HG02981 (cell line): ENCODE measurements at regions not wholly inside any gene's neighbourhood (a gene's known extent, or its start where the extent isn't known, plus 50 kb on each side); places are given as distances from the start of the nearest gene placed in this dataset.

ENCODE experiments used
- ATAC-seq: cut with Tn5 transposase; IDR thresholded peaks from one replicate; pipeline ENCODE4 v1.9.1; 2021; ENCODE audit warnings: mild to moderate bottlenecking, moderate library complexity; ENCODE audit not compliant: unreplicated experiment

DNA sequence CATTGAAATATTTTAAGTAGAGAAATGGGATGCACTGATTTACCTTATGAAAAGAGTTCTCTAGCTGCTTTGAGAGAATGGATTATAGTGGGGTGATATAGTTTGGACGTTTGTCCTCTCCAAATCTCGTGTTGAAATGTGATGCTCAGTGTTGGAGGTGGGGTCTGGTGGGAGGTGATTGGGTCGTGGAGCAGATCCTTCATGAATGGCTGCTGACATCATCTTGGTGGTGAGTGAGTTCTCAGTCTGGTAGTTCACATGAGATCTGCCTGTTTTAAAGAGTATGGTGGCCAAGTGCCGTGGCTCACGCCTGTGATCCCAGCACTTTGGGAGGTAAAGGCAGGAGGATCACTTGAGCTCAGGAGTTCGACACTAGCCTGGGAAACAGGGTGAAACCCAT, 58.7 kb upstream of the SH3RF3 start:
- ATAC-seq = no peak

DNA sequence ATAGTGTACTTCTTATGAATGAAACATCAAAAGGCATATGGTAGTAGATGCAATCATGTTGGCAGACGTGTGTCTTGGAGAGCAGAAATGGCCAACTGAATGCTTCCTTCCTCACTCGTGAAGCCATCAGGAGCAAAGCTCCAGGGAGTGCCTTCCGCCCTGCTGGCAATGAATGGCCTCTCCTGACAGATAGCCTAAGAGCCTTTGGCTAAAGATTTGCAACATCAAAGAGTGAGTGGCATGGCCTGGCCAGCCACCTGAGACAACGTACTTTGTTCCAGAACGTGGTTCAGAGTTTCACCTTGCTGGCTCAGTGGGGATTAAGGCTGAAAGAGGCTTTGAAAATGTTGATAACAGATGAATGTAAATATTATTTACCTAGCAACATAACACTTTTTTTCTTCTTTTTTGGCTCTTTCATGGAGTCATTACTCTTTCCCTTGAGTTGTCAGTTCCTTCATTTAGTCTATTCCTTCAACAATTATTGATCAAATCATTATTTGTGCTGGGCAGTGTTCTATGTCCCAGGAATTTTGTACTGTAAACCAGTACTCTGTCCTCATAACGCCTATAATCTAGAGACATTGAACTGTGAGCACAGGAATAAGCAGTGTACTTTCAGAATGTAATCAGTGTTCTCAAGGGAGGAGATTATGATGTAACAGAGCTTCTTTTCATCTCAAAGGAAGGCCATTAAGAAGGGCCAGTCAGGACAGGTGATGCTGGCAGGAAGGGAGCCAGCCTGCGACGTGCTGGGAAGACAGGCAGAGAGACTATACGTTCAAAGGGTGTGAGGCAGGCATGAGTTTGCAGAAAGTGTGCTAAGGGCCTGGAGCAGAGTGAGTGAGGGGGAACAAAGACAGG, 59.4 kb upstream of the SH3RF3 start:
- ATAC-seq = no peak

DNA sequence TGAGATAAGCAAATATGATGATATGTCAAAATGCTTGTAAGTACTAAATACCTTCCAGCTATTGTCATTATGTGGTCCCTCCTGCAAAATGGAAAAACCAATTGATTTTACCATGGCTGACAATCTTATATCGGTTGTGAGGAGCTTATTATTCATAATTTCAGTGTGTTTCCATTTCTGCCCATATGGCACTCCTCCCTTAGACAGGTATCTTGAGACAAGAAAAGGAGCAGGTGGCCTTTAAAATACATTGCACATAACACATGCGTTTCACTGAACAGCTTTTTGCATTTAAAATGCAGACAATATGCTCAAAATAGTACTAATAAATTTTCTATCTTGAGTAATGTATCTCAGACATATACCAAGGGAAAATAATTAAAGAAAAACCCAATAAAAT, 60.2 kb upstream of the SH3RF3 start:
- ATAC-seq = no peak

- ATAC-seq = no peak
Observed at GRCh38 chr2:109067631-109068125, 61.3 kb upstream of the SH3RF3 start.

DNA sequence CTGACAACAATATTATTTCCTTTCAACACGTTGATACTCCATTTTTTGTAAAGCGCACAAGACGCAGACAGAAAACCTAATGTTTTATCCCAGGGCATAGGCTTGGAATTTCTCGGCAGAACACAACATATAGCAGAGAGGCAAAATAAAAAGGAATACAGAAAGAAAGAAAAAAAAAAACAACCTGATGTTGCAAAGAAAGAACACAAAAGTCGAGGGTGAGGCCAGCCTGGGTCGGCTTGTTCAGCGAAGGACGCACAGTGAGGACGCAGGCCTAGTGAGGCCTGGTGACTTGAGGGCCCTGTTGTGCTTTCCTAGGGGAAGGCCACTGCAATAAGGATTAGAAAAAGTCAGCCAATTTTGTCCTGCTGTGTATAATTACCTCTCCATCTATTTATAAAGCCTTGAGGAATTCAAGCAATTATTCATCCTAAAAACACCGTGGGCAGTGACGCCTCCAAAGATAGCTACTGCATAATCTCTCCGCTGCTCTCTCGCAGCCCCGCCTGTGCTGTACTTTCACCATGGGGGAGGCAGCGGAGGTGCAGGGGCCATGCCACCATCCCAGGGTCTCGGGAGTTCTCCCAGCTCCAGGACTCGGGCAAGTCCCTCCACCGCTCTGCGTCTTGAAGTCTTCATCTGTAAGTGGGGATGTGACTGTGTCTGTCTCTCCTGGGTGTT, 61.9 kb upstream of the SH3RF3 start:
- ATAC-seq = no peak

DNA sequence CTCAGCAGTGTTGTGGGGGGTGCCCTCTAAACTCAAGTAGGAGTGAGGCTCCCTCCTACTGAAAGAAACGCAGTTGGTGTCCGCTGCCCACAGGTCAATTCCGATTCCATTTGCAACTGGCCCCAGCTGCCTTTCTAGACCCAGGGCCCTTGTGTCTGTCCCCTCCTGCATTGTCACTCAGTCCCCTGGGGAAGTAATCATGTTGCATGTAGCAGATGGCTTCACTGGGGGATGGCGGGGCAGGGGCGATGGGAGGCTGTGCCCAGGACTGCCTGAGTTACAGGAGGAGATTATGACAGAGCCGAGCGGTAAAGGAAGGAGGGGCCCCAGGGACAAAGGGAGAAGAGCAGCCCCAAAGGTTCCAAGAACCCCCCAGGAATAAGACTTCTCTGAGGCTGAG, 62.5 kb upstream of the SH3RF3 start:
- ATAC-seq = no peak

GRCh38 chr2:109065391-109065734, 63.6 kb upstream of the SH3RF3 start:
- ATAC-seq = no peak

DNA sequence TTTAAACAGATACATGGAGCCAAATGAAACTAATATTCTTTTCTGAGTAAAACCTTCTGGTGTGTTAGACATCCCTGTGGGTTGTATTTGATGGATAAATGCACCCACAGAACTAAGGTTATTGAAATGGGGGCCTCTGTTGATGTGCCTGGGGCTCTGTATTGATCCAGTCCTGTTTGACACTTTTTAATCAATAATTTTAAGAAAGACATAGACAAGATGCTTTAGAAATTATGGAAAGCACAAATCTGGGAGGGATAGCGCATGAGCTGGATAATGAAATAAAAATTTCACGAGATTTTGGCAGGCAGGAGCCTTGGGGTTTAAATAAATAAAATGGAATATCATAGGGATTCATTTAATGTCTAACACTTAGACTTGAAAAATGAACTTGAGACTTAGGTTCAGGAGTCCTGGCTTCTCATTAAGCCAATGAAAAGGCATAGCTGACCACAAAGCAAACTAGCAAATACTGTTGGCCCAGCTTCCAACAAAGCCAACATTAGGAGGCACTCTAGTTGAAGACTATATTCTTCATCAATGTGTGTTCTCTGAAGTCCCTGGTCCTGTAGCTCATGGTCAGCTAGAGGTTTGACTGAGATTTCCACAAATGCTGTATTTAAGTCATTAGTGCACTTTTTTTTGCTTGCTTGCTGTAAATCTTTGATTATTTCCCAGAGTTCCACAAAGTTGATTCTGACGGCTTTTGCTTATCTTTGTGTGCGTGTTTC, 64.2 kb upstream of the SH3RF3 start:
- ATAC-seq = no peak

DNA sequence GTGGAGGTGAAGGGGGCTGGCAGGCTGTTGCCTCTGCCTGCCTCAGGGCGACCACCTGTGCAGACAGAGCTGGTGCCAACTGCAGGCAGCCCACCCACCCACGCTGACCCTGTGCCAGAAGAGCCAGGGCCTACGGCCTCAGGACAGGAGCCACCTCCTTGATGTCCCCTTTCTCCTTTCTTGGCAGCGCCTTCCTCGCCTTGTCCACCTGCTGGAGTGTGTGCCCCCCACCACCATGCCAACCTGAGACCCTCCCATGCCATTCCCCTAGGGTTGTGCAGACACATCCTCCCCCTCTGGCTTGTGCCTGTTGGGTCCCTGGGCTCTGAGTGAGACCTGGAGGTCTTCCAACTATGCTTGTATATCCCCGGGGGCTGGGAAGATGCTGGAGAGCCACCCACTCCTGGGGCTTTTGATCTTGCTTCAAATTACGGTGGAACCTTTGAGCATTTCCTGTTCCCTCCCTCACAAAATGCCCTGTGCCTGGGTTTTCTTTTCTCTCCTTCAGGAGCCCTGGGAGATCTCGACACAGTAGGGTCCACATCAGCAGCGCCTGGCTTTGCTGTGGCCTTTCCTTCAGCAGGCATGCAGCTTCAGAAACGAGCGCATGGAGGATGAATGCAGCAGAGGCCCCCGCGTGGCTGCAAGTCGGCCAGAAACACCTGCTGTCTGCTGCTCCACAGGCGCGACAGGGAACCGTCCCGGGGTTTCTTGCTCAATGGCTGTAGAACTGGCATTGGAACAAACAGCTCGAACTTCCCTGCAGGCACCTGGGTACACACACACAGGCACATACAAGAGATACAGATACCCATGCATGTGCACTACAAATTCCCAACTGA, 65.9 kb upstream of the SH3RF3 start:
- no peak for ATAC-seq

DNA sequence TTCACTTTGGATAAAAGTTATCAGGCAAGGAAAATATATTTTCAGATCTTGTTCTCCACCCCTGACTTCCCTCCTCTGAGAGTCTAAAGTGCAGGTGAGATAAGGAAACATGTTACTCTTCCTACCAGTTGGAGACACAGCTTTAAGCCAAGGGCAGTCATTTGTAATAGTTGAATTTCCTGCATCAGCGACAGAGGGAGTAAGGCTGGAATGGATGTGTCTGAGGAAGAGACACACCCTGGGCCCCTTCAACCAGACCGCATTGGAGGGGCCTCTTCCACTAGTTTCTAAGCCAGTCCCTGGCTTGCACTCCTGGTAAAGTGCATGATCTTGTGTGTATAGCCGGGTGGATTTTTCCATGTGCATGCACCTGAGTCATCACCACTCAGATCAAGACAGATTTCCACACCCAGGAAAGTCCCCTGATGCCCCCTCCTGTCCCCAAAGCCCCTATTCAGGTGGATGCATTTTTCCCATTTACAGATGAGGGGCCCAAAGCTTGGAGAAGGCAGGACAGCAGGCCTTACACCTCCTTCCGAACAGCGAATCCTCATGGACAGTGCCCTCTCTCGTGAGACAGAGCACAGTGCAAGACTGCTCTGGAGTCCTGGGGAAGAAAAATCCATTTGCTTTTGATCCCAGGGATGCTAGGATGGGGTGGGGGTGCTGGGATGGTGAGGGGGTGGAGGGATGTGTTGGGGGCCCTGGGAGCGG, 66.7 kb upstream of the SH3RF3 start:
- ATAC-seq = no peak

DNA sequence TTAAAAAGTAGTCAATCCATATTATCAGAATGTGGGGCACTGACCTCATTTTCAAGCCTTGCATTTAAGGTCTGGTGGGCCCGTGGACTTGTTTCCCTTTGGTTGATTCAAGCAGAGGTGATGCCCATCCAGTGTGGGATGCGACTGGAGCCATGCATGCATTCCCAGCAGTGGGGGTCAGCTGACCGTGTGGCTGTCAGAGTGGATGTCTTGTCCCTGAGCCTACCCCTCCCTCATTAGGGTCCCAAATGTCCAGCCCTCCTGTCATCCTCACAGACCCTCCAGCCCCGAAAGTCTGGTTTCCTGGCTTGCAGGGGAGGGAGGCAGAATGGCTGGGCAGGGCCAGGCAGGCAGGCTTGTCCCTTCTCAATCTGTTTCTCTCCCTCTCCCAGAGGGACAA, 67.3 kb upstream of the SH3RF3 start:
- no peak for ATAC-seq

GRCh38 chr2:109060496-109060895, 68.5 kb upstream of the SH3RF3 start:
- no peak for ATAC-seq

DNA sequence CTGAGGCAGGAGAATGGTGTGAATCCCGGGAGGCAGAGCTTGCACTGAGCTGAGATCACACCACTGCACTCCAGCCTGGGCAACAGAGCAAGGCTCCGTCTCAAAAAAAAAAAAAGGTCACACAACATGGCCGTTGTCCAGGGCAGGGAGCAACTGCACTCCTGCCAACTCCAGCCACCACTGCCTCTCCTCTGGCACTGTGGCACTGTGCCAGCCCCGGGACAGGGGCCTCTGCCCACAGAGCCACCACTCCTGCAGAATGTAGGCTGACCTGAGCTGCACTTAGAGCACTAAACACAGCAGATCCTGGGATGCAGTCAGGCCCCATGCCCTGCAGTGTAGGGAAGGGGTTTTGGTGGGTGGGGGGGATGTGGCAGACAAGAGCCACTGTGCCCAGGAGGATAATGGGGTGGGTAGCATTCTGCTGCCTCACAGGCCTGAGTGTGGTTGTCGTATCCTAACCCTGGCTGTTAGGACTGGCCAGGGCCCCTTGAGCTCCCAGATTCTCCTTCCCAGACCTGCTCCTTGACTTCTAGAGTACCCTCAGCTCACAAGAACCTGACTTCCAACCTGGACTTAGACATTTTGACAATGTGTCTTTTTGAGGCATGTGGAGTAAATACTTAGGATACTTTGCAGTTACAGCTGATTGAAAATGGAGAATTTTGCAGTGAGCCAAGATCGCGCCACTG, 69.4 kb upstream of the SH3RF3 start:
- no peak for ATAC-seq

DNA sequence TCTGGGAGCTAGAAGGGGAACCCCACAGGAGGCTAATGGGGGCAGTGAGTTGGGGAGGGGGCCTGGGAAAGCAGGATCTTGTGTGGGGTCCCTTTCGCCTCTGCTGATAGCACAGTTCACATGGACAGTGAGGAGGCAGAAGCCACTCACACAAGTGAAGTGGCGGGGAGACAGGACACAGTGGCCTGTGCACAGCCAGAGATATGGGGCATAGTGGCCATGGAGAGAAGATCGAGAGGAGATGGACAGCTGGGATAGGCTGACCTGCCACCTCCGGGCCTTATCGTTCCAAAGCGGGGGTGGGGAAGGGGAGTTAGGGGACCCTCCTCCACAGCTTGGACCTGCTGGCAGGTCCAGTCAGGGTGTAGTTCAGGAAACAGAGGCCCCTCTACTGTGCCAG, 69.8 kb upstream of the EDAR start:
- no peak for ATAC-seq

DNA sequence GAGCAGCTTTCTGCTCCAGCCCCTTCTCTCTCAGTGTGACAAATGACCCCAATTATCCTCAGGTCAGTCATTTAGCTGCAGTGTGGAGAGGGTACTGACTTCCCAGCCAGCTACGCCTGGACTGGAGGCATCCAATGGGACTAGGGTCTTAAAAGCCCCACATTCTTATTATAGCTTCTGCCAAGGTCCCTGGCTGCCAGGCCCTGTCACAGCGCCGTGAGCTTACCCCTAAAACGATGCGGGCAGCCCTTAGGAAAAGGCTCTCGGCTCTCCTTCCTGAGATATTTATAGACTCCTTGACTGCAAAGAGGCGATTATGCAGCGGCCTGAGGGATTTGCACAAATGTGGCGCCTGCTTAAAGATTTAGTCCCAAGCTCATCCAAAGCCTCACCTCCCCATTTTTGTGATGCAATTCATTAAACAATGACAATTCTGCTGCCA, 69.2 kb upstream of the EDAR start:
- no peak for ATAC-seq

DNA sequence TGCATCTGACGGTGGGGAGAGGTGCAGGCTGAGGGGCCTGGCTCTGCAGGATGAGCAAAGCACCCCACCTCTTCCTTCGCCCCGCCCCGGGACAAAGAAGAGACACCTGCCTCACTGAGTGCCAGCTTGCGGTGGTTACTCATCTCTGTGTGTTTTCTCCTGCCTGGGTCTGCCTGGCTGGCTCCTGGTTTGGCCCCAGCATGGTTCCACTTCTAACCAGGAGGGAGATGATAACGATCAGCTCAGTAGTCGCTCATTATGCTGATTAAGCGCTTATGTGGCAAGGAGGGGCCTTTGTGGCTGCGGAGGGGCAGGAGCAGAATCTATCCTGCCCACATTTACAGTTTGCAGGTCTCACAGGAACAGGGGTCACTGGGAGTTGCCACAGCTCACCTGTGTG, 68.7 kb upstream of the EDAR start:
- ATAC-seq = no peak

DNA sequence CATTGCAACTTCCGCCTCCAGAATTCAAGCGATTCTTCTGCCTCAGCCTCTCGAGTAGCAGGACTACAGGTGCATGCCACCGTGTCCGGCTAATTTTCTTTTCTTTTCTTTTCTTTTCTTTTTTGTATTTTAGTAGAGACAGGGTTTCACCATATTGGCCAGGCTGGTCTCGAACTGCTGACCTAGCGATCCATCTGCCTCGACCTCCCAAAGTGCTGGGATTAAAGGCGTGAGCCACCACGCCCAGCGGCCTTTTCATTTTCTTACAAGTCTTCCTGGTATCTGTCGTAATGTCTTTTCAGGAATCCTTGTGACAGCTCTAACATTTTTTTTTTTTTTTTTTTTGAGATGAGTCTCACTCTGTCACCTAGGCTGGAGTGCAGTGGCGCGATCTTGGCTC, 66.4 kb upstream of the EDAR start:
- no peak for ATAC-seq

DNA sequence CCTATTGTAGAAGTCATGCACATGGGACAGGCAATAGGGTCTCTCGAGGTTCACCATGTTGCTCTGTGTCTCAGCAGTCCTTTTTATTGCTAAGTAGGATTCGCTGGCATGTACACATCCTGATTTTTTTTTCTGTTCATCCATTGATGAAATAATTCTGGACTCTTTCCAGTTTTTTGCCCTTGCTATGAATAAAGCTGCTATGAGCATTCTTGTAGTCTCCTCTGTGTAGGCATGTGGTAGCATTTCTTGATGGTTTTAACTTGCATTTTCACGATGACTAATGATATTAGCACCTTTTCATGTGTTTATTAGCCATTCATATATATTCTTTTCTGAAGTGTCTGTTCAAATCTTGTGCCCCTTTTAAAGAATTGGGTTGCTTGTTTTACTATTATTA, 65.8 kb upstream of the EDAR start:
- no peak for ATAC-seq

GRCh38 chr2:109053716-109054115, 64.7 kb upstream of the EDAR start:
- ATAC-seq = no peak

DNA sequence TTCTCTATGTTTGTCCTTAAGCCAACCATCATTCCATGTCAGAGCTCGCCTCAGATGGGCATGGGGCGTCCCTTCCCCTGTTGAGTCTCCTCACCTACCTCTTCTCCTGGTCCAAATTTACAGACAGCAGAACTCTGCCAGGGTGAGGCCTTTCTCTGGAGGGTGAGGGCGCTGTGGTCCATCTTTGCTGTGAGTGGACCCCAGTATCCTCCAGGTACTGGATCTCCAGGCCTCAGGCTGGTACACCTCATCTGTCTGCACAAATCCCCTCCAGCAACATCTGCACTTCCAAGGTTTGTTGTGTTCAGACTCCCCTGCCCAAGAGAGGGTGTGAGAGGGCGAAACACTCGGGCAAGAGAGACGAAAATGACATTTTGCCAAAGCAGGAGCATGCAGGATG, 63.9 kb upstream of the EDAR start:
- no peak for ATAC-seq
